ENCODE measurements at regions not wholly inside any gene's neighbourhood (a gene's known extent, or its start where the extent isn't known, plus 50 kb on each side); places are given as distances from the start of the nearest gene placed in this dataset.

GRCh38 chr9:16128003-16128402 is 575.2 kb downstream of the CCDC171 start:
- no TSS peak for BruUV-seq (replicated peaks)
- H3K36me3 ChIP-seq (ENCODE audit: control insufficient read depth, insufficient read depth, low read length), result no peaks in the 10 kb centered on the region
- no peak overlapping the region for H3K4me3 ChIP-seq (ENCODE audit: low read depth in 2 of 2, low read length in 2 of 2)
- in situ Hi-C loops (cut with HindIII; ENCODE audit: low pct_unique_long_range_greater_than_20kb, low sequenced_read_pairs) (no loop called here), intact Hi-C loops (cut with micrococcal nuclease; ENCODE audit: unreplicated experiment) (no loop called here)
- H3K4me1 ChIP-seq (ENCODE audit: control insufficient read depth, insufficient read depth, low read length), result no peaks in the 10 kb centered on the region
- H3K27ac ChIP-seq (ENCODE audit: low read length), result no peak overlapping the region
- DNase-seq (ENCODE audit: low read depth, low spot score) (no peak), ATAC-seq (no peak)
- CTCF ChIA-PET, result no interaction called here
- POLR2A ChIA-PET, result no interaction called here
- TF ChIP-seq CTCF (IDR thresholded peaks at IDR 0.05) (no peak), POLR2AphosphoS5 (IDR thresholded peaks at IDR 0.05; ENCODE audit: low read depth, low read length) (no peak)
- no peaks in the 10 kb centered on the region for H3K27me3 ChIP-seq (ENCODE audit: control insufficient read depth, insufficient read depth, low read length)
- no peaks in the 10 kb centered on the region for H3K9me3 ChIP-seq (ENCODE audit: control insufficient read depth, insufficient read depth, low read depth, low read length)

- H3K27me3 ChIP-seq (ENCODE audit: control insufficient read depth, insufficient read depth, low read length), result no peaks in the 10 kb centered on the region
- DNase-seq (ENCODE audit: low read depth, low spot score), result no peak
- CTCF ChIA-PET, result no interaction called here
- no peaks in the 10 kb centered on the region for H3K4me1 ChIP-seq (ENCODE audit: control insufficient read depth, insufficient read depth, low read length)
- intact Hi-C loops (cut with micrococcal nuclease; ENCODE audit: unreplicated experiment), result loop anchor here (5.0 kb wide), 1 partner anchor 259 kb away; no protein-coding TSS in a partner anchor
- no peak for ATAC-seq
- no peak overlapping the region for H3K27ac ChIP-seq (ENCODE audit: low read length)
- BruUV-seq (replicated peaks), result no TSS peak
- in situ Hi-C loops (cut with HindIII; ENCODE audit: low pct_unique_long_range_greater_than_20kb, low sequenced_read_pairs), result no loop called here
- TF ChIP-seq REST (IDR thresholded peaks at IDR 0.05; ENCODE audit: insufficient read depth in 1 of 2, low read depth in 2 of 2, low read length in 1 of 2), result no peak
- TF ChIP-seq POLR2AphosphoS5 (IDR thresholded peaks at IDR 0.05; ENCODE audit: low read depth, low read length), result no peak
- no peak for TF ChIP-seq TCF7L2 (IDR thresholded peaks at IDR 0.05; ENCODE audit: low read depth, low read length)
- TF ChIP-seq SIN3A (IDR thresholded peaks at IDR 0.05; ENCODE audit: borderline replicate concordance, insufficient read depth, low read depth, low read length), result no peak
- no peak for TF ChIP-seq CTCF (IDR thresholded peaks at IDR 0.05)
- POLR2A ChIA-PET, result no interaction called here
- H3K36me3 ChIP-seq (ENCODE audit: control insufficient read depth, insufficient read depth, low read length), result no peaks in the 10 kb centered on the region
- no peak overlapping the region for H3K4me3 ChIP-seq (ENCODE audit: low read depth in 2 of 2, low read length in 2 of 2)
- no peaks in the 10 kb centered on the region for H3K9me3 ChIP-seq (ENCODE audit: control insufficient read depth, insufficient read depth, low read depth, low read length)
These were observed 578.4 kb downstream of the CCDC171 start for GRCh38 chr9:16131264-16131663.
